GM12891 (cell line): ENCODE measurements at regions not wholly inside any gene's neighbourhood (a gene's known extent, or its start where the extent isn't known, plus 50 kb on each side); places are given as distances from the start of the nearest gene placed in this dataset.

Experiments
- DNase-seq: peaks from one replicate; pipeline ENCODE4 v3.0.0; 2011; ENCODE audit warnings: low spot score; ENCODE audit not compliant: insufficient read length
- FAIRE-seq: peaks from 2 replicates; lab custom pipeline; 2011; peaks lifted over from hg19 to GRCh38; lab: Jason Lieb, UNC
- PAX5 ChIP-seq: IDR thresholded peaks from 2 replicates; pipeline ENCODE4 v1.6.1; 2011; ENCODE audit warnings: low read length, moderate library complexity, mild to moderate bottlenecking; ENCODE audit not compliant: insufficient read depth, severe bottlenecking
- POLR2A ChIP-seq: IDR thresholded peaks from 2 replicates; pipeline ENCODE4 v1.6.1; 2011; ENCODE audit warnings: low read depth, low read length, control low read depth
- POLR2AphosphoS5 ChIP-seq: IDR thresholded peaks from 2 replicates; pipeline ENCODE4 v1.6.1; 2011; ENCODE audit warnings: low read depth, low read length, control low read depth
- POU2F2 ChIP-seq: IDR thresholded peaks from 2 replicates; pipeline ENCODE4 v1.6.1; 2011; ENCODE audit warnings: low read depth, mild to moderate bottlenecking, control low read depth, low read length, moderate library complexity
- SPI1 ChIP-seq: IDR thresholded peaks from 2 replicates; pipeline ENCODE4 v1.6.1; 2011; ENCODE audit warnings: low read depth, low read length, control low read depth
- TAF1 ChIP-seq: IDR thresholded peaks from 2 replicates; pipeline ENCODE4 v1.6.1; 2011; ENCODE audit warnings: low read depth, low read length, control low read depth

DNA sequence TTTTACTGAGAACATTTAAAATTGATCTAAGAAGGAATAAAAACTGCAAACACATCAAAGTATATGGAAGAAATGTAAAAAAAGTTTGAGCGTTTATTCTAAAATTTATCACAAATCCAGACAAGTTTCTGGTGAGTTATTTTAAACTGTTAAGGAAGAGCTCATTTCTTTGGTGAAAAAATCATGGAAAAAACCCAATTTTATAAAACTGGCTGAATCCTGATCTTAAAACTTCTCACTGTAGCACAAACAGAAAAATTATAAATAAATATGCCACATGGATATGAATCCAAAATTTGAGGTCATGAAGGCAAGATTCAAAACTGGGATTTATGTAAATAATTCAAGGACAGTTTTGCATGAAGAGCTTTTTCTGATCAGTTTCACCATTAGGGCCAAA, 205.1 kb upstream of the RGMA start:
- FAIRE-seq (no peak), DNase-seq (no peak)
- TF ChIP-seq SPI1 (no peak), POU2F2 (no peak), POLR2AphosphoS5 (no peak), PAX5 (no peak)

- no peak for TF ChIP-seq POU2F2
- TF ChIP-seq PAX5, result no peak
- TF ChIP-seq POLR2AphosphoS5, result no peak
- TF ChIP-seq SPI1, result no peak
- no peak for TF ChIP-seq POLR2A
- no peak for TF ChIP-seq TAF1
- DNase-seq (no peak), FAIRE-seq (no peak)
Measured at GRCh38 chr15:93291380-93291779, 202.4 kb upstream of the RGMA start.

- DNase-seq (no peak), FAIRE-seq (no peak)
- TF ChIP-seq POU2F2 (no peak), TAF1 (no peak), POLR2A (no peak), POLR2AphosphoS5 (no peak), SPI1 (no peak), PAX5 (no peak)
Measured at GRCh38 chr15:93290618-93290946, 201.6 kb upstream of the RGMA start.

DNA sequence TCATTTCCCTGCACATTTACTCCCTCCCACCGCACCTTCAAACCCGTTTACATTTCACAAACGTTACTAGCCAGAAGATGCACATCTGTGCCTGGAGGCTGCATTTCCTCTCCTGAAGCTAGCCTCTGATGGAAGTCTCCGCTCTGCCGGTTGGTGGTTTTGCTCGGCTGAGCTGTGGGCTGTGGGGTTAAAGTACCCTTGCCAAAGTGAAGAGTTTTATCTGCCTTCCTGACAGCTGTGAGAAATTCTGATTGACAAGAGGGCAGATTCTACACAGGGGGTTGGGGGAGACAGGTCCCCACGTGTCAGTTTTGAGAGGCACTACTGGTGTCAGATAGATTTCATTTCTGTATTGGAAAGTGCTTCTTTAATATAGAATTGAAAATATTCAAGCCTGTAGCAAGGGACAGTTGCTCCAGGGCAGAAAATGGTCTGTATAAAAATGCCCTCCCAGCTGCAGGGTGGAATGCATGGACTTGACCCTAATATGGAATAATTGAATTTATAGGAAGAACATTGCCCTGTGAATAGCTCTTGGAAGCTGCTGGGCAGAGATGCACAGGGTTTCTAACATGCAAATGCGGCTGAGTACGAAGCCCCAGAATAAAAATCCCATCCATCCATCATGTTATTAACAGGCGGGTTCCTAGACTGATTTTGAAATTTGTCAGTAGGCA, 201.1 kb upstream of the RGMA start:
- no peak for DNase-seq
- TF ChIP-seq POLR2A (no peak), PAX5 (no peak), TAF1 (no peak), POLR2AphosphoS5 (no peak), SPI1 (no peak), POU2F2 (no peak)
- no peak for FAIRE-seq

DNA sequence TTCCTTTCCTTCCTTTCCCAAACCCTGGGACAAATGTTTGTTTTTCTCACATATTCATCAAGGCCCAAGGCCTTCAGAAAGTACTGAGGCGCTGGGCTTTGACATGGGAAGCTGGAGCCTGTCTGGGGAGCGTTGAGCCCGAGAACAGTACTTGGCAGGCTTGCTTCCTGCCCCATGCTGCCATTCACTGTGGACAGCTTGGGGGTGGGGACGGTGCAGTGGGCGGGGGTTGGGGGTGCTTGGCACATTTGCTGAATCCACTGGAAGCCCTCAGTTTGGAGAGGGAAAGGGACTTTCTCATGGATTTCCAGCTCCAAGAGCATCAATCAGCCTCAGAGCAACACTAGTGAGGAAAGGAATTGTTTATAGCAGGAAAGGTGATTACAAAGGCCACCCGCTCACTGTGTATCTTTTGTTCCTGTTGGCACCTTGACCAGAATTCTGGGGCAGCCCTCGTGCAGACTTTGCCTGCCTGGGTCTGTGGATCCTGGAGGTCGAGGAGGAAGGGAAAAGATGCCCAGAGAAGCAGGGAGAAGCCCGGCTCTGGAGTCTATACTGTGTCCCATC, 199.8 kb upstream of the RGMA start:
- TF ChIP-seq PAX5 (no peak), TAF1 (no peak), POU2F2 (no peak), POLR2AphosphoS5 (no peak), SPI1 (no peak), POLR2A (no peak)
- DNase-seq (no peak), FAIRE-seq (no peak)

- no peak for TF ChIP-seq POU2F2
- no peak for TF ChIP-seq POLR2AphosphoS5
- FAIRE-seq (no peak), DNase-seq (no peak)
Measured at GRCh38 chr15:93286446-93286845, 197.4 kb upstream of the RGMA start.

GRCh38 chr15:93283854-93284253, 194.8 kb upstream of the RGMA start:
- FAIRE-seq (no peak), DNase-seq (no peak)
- no peak for TF ChIP-seq POU2F2
- TF ChIP-seq SPI1, result no peak
- TF ChIP-seq PAX5, result no peak

GRCh38 chr15:93282808-93283207, 193.8 kb upstream of the RGMA start:
- FAIRE-seq (no peak), DNase-seq (no peak)
- TF ChIP-seq POLR2A (no peak), POLR2AphosphoS5 (no peak), SPI1 (no peak), PAX5 (no peak), TAF1 (no peak), POU2F2 (no peak)

DNA sequence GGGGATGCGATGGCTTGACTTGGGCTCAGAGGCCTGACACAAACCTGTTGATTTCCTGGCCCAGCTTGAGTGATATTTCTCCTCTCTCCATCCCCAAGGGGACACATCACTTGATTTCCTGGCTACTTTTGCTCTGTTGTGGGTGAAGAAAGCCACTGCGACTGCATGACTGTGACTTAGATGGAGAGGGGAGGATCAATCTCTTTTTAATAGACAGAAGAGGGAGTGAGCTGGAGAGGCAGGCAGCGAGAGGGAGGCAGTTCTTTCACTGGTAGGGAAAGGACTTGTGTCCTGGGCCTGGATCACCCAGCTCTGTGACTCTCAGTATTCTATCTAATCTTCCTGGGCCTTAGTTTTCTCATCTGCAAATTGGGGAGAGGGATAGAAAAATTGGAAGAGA, 189.8 kb upstream of the RGMA start:
- DNase-seq, result no peak
- no peak for TF ChIP-seq POU2F2
- TF ChIP-seq PAX5, result no peak
- TF ChIP-seq SPI1, result no peak
- TF ChIP-seq POLR2AphosphoS5, result no peak
- no peak for TF ChIP-seq TAF1
- TF ChIP-seq POLR2A, result no peak
- no peak for FAIRE-seq

DNA sequence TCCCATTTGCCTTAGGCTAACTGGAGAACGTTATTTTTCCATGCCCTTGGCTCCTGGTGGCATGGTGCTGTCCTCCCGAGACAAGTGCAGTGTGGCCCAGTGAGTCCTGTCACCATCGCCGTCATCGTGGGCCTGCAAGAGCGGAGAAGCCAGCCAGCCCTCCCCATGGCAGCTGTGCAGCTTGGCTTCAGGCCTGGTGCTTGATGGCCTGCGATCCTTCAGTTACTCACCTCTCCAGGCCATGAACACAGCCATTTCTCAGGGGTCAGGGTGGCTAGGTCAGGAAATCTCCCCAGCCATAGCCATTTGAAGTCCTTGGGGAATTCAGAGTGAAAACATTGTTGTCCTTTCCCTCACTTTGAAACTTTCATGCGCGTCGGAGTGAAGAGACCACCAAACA, 189.0 kb upstream of the RGMA start:
- DNase-seq, result no peak
- no peak for FAIRE-seq
- TF ChIP-seq POLR2AphosphoS5 (no peak), POLR2A (no peak)

DNA sequence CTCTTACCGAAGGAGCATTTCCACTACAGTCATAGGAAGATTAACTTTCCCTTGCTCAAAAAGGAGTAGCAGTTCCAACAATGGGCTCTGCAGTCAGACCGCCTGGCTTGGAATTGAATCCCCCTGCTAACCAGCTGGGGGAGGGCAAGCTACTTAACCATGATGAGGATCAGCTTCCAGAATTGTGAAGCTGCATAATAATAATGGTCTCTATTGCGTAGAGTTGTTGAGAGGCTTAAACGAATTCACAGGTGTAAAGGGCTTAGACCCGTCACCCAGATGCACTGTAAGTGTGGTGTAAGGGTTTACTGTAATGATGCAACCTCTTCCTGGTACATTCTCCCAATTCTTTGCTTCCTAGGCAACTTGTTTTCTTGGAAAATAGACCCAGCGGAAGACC, 185.2 kb upstream of the RGMA start:
- FAIRE-seq, result no peak

More for the DNA sequence above, 185.2 kb upstream of the RGMA start:
- TF ChIP-seq SPI1 (no peak), POU2F2 (no peak), POLR2AphosphoS5 (no peak)
- DNase-seq, result no peak
